Glomerular visceral epithelial cell (primary cell): ENCODE measurements at regions not wholly inside any gene's neighbourhood (a gene's known extent, or its start where the extent isn't known, plus 50 kb on each side); places are given as distances from the start of the nearest gene placed in this dataset.
A peak's percentile ranks its signal among the peaks of the same experiment; 100 is the strongest.

Experiments
- DNase-seq: peaks from one replicate; pipeline ENCODE4 v3.0.0-alpha.2; 2016; ENCODE audit errors: extremely low spot score

DNA sequence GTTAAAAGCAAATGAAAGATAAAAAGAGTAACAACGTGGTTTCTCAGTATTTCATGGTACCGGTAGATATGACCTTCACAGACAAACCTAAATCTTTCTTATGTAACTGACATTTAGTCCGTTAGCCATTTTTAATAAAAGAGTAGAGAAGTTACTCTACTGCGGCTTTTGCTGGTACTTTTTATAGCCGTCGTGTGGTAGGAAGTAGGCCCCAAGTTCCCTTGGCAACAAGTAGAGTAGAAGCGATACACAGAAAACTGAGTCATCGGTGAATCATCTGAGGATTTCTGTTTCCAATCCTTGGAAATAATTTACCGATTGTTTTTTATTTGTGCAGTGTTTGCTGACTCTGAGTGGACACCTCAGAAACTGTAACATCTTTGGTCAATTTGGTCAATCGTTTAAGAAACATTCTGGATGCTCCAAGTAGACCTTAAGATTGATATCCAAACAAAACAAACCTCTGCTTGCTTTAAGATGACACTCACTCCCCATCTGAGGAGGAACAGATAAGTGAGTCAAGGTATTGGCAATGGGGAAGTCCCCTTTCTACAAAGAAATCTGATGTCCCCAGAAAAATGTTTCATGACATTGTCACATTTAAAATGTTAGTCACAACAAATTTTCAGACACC lies 63.9 kb upstream of the AHR start:
- peak; percentile 88 for DNase-seq

DNA sequence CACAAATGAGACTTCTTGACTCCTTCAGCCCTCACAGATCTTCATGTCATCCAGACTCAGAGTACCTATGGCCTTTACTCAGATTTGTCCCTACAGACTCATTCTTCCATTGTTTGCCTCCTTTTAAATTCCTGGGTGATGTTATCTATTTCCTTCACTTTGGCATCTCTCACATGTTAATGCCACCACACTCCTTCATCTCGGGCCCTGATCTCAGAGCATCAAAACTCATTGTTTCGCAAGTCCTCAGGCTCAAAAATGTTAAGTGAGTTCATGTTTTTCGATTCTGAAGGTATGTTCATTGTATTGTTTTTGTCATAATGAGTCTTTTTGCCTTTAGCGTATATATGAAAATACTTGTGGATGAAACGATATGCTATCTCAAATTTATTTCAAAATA lies 62.3 kb upstream of the AHR start:
- DNase-seq, result no peak

DNA sequence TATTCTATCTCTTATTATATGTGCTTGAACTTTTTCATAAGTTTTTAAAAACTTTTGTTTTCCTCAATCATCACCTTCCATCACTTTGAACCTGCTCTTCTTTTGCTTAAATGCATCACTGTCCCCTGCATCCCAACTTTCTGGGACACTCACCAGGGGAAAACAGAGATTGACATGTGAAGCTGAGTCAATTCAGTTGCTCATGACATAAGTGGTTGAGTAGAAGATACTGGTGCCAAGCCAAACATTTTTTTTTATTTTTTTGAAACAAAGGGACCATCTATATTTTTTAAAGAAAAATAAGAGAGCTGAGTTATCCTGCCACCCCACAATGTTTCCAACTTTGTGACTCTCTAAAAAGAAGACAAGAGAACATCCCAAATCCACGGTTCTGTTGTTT lies 61.8 kb upstream of the AHR start:
- no peak for DNase-seq

DNA sequence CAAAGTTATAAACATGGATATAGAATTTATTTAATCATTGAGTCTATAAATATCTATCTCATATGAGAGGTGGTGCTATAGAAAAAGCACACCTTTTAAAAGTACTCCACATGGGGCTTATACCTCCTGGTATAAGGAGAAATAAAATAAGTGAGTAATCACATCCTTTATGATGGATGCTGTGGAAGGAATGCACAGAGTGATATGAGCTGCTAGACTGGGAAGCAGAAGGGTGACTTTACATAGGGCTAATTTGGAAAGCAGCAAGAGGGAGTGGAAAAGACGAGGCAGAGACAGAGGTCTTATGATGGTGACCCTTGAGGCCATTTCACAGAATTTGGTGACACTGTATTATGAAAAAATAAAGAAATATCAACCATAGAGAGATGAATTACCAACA lies 59.4 kb upstream of the AHR start:
- no peak for DNase-seq

DNA sequence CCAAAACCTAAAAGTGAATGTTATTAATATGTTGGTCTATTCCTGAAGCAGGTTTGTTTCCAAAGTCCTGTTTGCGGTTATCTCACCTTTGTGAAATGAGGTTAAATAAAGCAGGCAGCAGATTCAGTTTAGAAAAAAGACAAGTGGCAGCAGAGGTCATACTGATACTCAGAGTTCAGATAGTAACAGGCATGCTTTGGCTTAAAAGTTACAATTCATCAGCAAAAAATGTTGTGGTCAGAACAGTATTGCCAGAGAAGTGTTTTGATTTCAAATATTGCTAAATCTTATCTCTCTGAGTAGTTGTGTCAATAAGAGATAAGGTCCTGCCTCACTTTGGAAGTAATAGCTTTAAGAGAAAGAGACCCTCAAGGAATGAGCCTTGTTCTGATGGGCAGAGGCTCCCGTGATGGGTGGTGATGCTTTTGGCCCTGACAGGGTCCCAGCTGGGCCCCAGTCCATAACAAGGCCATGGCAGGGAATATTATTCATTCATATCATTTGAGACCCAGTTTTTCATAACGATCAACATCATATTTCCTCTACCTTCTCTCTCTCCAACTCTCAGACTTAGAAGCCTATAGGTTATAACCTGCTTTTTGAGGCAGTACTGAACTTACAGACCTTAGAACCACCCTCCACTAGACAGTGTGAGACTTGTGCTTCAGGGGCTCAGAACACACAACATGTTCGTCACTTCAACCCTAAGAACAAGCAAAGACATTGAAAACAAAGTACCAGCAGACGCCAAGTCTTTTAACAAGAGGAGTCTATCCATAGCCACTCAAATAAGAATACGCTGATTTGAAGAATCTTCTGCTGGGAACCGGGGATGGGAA lies 58.5 kb upstream of the AHR start:
- DNase-seq, result peak; percentile 25

DNA sequence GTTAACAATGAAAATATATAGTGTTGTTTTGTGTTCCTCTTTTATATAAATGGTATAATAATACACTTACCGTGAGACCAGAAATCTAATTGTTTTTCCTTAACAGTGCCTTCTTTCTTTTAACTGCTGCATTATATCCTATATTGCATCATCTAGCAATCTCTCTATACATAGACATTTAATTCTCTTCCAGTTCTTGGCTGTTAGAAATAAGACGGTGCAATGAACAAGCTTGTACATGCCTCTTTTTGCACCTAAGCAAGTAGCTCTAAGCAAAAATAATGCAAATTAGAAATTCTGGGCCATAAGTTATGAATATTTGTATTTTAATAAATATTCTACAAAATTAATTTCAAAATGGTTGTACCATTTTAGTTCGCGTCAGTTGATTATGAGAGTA lies 55.9 kb upstream of the AHR start:
- no peak for DNase-seq

DNA sequence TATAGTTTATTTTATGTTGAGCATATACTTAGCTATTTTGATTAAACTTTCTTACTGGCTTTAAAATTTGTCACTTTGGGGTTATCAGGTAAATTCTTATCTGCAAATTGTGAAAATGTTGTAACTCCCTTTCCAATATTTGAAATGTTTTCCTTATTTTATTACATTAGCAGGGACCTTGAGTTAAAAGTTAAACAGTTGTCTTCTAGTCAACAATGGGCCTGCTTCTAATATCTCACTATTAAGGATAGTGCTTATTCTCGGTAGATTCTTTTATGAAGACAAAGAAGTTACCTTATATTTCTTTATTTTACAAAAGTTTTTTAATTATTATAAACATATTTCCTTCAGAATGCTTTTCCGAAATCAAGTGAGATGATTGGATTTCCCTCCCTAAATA lies 53.7 kb upstream of the AHR start:
- no peak for DNase-seq

DNA sequence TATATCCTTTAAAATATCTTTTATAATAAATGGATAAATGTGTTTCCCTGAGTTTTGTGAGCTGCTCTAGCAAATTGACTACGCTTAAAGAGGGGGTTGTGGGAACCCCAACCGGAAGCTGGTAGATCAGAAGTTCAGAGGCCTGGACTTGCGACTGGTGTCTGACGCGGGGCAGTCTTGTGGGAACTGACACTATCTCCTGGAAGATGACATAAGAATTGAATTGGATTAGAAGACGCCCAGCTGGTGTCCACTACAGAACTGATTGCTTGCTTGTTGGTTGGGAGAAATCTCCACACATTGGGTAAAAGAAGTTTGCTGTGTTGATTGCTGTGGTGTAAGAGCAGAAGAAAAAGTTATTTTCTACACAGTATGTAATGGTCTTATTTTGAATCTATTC lies 51.1 kb upstream of the AHR start:
- no peak for DNase-seq

DNA sequence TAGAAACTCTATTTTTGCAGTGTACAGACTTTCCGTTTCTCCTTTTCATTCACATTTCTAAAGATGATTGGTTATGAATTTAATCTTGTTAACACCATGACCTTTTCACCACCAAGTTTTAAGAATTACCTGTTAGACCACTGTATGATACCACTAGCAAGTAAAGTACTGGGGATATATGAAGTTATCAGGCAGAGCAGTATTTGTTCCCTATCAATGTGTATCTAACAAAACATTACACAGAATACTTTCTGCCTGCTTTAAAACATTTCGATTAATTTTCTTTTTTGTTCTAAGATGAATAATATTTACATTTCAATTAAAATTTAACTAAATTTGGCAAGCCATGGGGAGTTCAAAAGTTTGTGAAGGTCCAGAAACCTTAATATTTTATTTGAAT lies 49.9 kb upstream of the AHR start:
- no peak for DNase-seq
